Thymus (tissue), 11 donors: ENCODE measurements at regions not wholly inside any gene's neighbourhood (a gene's known extent, or its start where the extent isn't known, plus 50 kb on each side); places are given as distances from the start of the nearest gene placed in this dataset.
A peak's percentile ranks its signal among the peaks of the same experiment; 100 is the strongest.

Experiments used
- DNase-seq, 9 donors: peaks; one replicate each; pipeline ENCODE4 v3.0.0-alpha.2; 2013; ENCODE audit warnings: low spot score in 9 of 9, low read depth in 6 of 9, missing footprints in 1 of 9
- H3K27ac ChIP-seq, 2 donors: one replicate each; pipeline ENCODE4 v1.5.1; 2013; ENCODE audit warnings: control low read depth in 1 of 2, low read depth in 1 of 2, low read length in 1 of 2, mild to moderate bottlenecking in 1 of 2, moderate library complexity in 1 of 2
- H3K27me3 ChIP-seq, 2 donors: one replicate each; pipeline ENCODE4 v1.5.1; 2013; ENCODE audit warnings: low read length in 1 of 2; ENCODE audit not compliant: control insufficient read depth in 2 of 2, insufficient read depth in 1 of 2
- H3K36me3 ChIP-seq, 2 donors: one replicate each; pipeline ENCODE4 v1.5.1; 2013; ENCODE audit warnings: low read length in 1 of 2, mild to moderate bottlenecking in 1 of 2, moderate library complexity in 1 of 2; ENCODE audit not compliant: control insufficient read depth in 2 of 2, insufficient read depth in 2 of 2
- H3K4me1 ChIP-seq, 2 donors: one replicate each; pipeline ENCODE4 v1.5.1; 2013; ENCODE audit warnings: low read length in 2 of 2; ENCODE audit not compliant: control insufficient read depth in 2 of 2, insufficient read depth in 2 of 2
- H3K4me3 ChIP-seq, 2 donors: one replicate each; pipeline ENCODE4 v1.5.1; 2013; ENCODE audit warnings: low read length in 2 of 2, control low read depth in 1 of 2, mild to moderate bottlenecking in 1 of 2
- H3K9me3 ChIP-seq, 2 donors: one replicate each; pipeline ENCODE4 v1.5.1; 2013; ENCODE audit warnings: low read length in 1 of 2, mild to moderate bottlenecking in 1 of 2; ENCODE audit not compliant: control insufficient read depth in 2 of 2, insufficient read depth in 1 of 2
- WGBS: extraction: QIAGEN DNeasy Blood & Tissue Kit; methylation state at CpG from one replicate; pipeline ENCODE4 v1.1.7; 2013; 5-methylcytosine and 5-hydroxymethylcytosine counted together
- donor health status: healthy.

- Histone ChIP-seq H3K4me3 (no peak overlapping the region), H3K27me3 (no peaks in the 10 kb centered on the region), H3K9me3 (no peaks in the 10 kb centered on the region), H3K27ac (no peak overlapping the region), H3K36me3 (no peaks in the 10 kb centered on the region), H3K4me1 (no peaks in the 10 kb centered on the region)
- whole genome bisulfite sequencing, result 81% methylated on average over 1 of the region's 1 CpG
- no peak for DNase-seq
Observed at GRCh38 chr5:39980056-39980455, 555.3 kb upstream of the DAB2 start.

- WGBS, result 96% methylated on average over 3 of the region's 3 CpGs
- Histone ChIP-seq H3K27ac (no peak overlapping the region), H3K4me3 (no peak overlapping the region), H3K27me3 (no peaks in the 10 kb centered on the region), H3K36me3 (no peaks in the 10 kb centered on the region), H3K4me1 (no peaks in the 10 kb centered on the region), H3K9me3 (no peaks in the 10 kb centered on the region)
- DNase-seq, result no peak
Observed at GRCh38 chr5:39977066-39977655, 552.4 kb upstream of the DAB2 start.

GRCh38 chr5:39970117-39970798 lies 545.5 kb upstream of the DAB2 start:
- no peaks in the 10 kb centered on the region for H3K36me3 ChIP-seq
- 97% methylated on average over 2 of the region's 2 CpGs for WGBS
- no peak for DNase-seq

GRCh38 chr5:39968381-39968780 lies 543.6 kb upstream of the DAB2 start:
- 92% methylated on average over 2 of the region's 2 CpGs for WGBS
- H3K27me3 ChIP-seq, result peaks cover 0 to 3% of the 10 kb centered on the region in 2 donors
- H3K27ac ChIP-seq, result no peak overlapping the region
- H3K9me3 ChIP-seq, result no peaks in the 10 kb centered on the region
- H3K36me3 ChIP-seq, result no peaks in the 10 kb centered on the region
- no peak overlapping the region for H3K4me3 ChIP-seq
- no peak for DNase-seq
- H3K4me1 ChIP-seq, result no peaks in the 10 kb centered on the region

More at GRCh38 chr5:39970117-39970798, 545.5 kb upstream of the DAB2 start:
- H3K4me3 ChIP-seq, result no peak overlapping the region
- H3K4me1 ChIP-seq, result no peaks in the 10 kb centered on the region
- H3K27me3 ChIP-seq, result peaks cover 0 to 3% of the 10 kb centered on the region in 2 donors
- no peak overlapping the region for H3K27ac ChIP-seq
- no peaks in the 10 kb centered on the region for H3K9me3 ChIP-seq

GRCh38 chr5:39955156-39955555 lies 530.4 kb upstream of the DAB2 start:
- Histone ChIP-seq H3K36me3 (no peaks in the 10 kb centered on the region), H3K4me1 (no peaks in the 10 kb centered on the region), H3K27ac (no peak overlapping the region), H3K27me3 (no peaks in the 10 kb centered on the region), H3K4me3 (no peak overlapping the region), H3K9me3 (no peaks in the 10 kb centered on the region)
- WGBS, result 95% methylated on average over 2 of the region's 2 CpGs
- DNase-seq, result no peak

- H3K9me3 ChIP-seq, result no peaks in the 10 kb centered on the region
- no peaks in the 10 kb centered on the region for H3K27me3 ChIP-seq
- no peaks in the 10 kb centered on the region for H3K36me3 ChIP-seq
- H3K4me1 ChIP-seq, result no peaks in the 10 kb centered on the region
- no peak overlapping the region for H3K27ac ChIP-seq
- H3K4me3 ChIP-seq, result no peak overlapping the region
- no peak for DNase-seq
- WGBS, result 97% methylated on average over 3 of the region's 3 CpGs
Observed at GRCh38 chr5:39951070-39951469, 526.3 kb upstream of the DAB2 start.

- Histone ChIP-seq H3K36me3 (no peaks in the 10 kb centered on the region), H3K4me1 (no peaks in the 10 kb centered on the region), H3K4me3 (no peak overlapping the region), H3K27me3 (no peaks in the 10 kb centered on the region), H3K27ac (no peak overlapping the region), H3K9me3 (no peaks in the 10 kb centered on the region)
- peak; percentile 37 to 87 (median 69) for DNase-seq
- WGBS, result 50% methylated on average over 2 of the region's 2 CpGs
Observed at GRCh38 chr5:39948867-39949468, 524.2 kb upstream of the DAB2 start.

GRCh38 chr5:39948341-39948740 lies 523.6 kb upstream of the DAB2 start:
- no peak overlapping the region for H3K4me3 ChIP-seq
- H3K9me3 ChIP-seq, result no peaks in the 10 kb centered on the region
- H3K4me1 ChIP-seq, result no peaks in the 10 kb centered on the region
- no peaks in the 10 kb centered on the region for H3K36me3 ChIP-seq
- WGBS, result 92% methylated on average over 1 of the region's 1 CpG
- no peak overlapping the region for H3K27ac ChIP-seq
- H3K27me3 ChIP-seq, result no peaks in the 10 kb centered on the region
- DNase-seq, result no peak

- Histone ChIP-seq H3K27ac (no peak overlapping the region), H3K4me3 (no peak overlapping the region), H3K36me3 (no peaks in the 10 kb centered on the region), H3K9me3 (no peaks in the 10 kb centered on the region), H3K4me1 (no peaks in the 10 kb centered on the region), H3K27me3 (no peaks in the 10 kb centered on the region)
- DNase-seq, result no peak
- 92% methylated on average over 1 of the region's 1 CpG for WGBS
Observed at GRCh38 chr5:39947657-39948056, 522.9 kb upstream of the DAB2 start.
